SU-DHL-6 (cell line): ENCODE measurements at regions not wholly inside any gene's neighbourhood (a gene's known extent, or its start where the extent isn't known, plus 50 kb on each side); places are given as distances from the start of the nearest gene placed in this dataset.

Experiments
- H2AFZ ChIP-seq: fragments of 200-600 bp; sonication (generic); 2 replicates; pipeline ENCODE4 v1.6.1; 2014; ENCODE audit warnings: low read depth, mild to moderate bottlenecking, moderate library complexity, mixed read lengths, antibody characterized with exemption, low read length; ENCODE audit not compliant: severe bottlenecking
- H3F3A ChIP-seq: fragments of 200-600 bp; shearing (Covaris generic); 2 replicates; pipeline ENCODE4 v1.6.0; 2016; ENCODE audit warnings: antibody characterized with exemption, mild to moderate bottlenecking; ENCODE audit not compliant: insufficient read depth
- H3K27ac ChIP-seq: fragments of 200-600 bp; sonication (generic); 2 replicates; pipeline ENCODE4 v1.5.1; 2016; ENCODE audit warnings: low read depth, mild to moderate bottlenecking, low read length, moderate library complexity, mixed read lengths
- H3K27me3 ChIP-seq: fragments of 200-600 bp; sonication (generic), shearing (Covaris generic); 2 replicates; pipeline ENCODE4 v1.6.0; 2014; ENCODE audit warnings: mild to moderate bottlenecking, low read length
- H3K36me3 ChIP-seq: fragments of 200-600 bp; sonication (generic); 2 replicates; pipeline ENCODE4 v1.6.1; 2014; ENCODE audit warnings: mild to moderate bottlenecking, low read length, mixed read lengths
- H3K4me2 ChIP-seq: fragments of 300-600, 200-600 bp; shearing (Covaris generic), sonication (generic); 2 replicates; pipeline ENCODE4 v1.6.0; 2014; ENCODE audit warnings: low read length, low read depth, mild to moderate bottlenecking; ENCODE audit not compliant: poor library complexity, severe bottlenecking
- H3K4me3 ChIP-seq: fragments of 200-600 bp; sonication (generic); 2 replicates; pipeline ENCODE4 v1.5.1; 2014; ENCODE audit warnings: antibody characterized with exemption, low read length, mild to moderate bottlenecking, mixed read lengths; ENCODE audit not compliant: insufficient read depth, poor library complexity, severe bottlenecking
- H3K79me2 ChIP-seq: fragments of 200-600 bp; sonication (generic); 2 replicates; pipeline ENCODE4 v1.6.1; 2014; ENCODE audit warnings: mild to moderate bottlenecking, low read length, moderate library complexity; ENCODE audit not compliant: insufficient read depth
- H3K9ac ChIP-seq: fragments of 200-600 bp; sonication (generic); 2 replicates; pipeline ENCODE4 v1.7.0; 2014; ENCODE audit warnings: mild to moderate bottlenecking, low read length
- H3K9me2 ChIP-seq: fragments of 200-600 bp; sonication (generic); replicated peaks from 2 replicates; pipeline ENCODE4 v1.6.1; 2014; ENCODE audit warnings: low read length; ENCODE audit not compliant: insufficient read depth
- H3K9me3 ChIP-seq: fragments of 200-600 bp; sonication (generic); 2 replicates; pipeline ENCODE4 v1.6.1; 2014; ENCODE audit warnings: low read length, mixed read lengths; ENCODE audit not compliant: insufficient read depth
- H4K20me1 ChIP-seq: fragments of 200-600 bp; sonication (generic); 2 replicates; pipeline ENCODE4 v1.6.1; 2014; ENCODE audit warnings: low read depth, mild to moderate bottlenecking, antibody characterized with exemption, low read length, moderate library complexity, mixed read lengths
- EZH2phosphoT487 ChIP-seq: fragments of 200-600 bp; sonication (generic), shearing (Covaris generic); conservative IDR thresholded peaks from 2 replicates; pipeline ENCODE4 v1.6.1; 2018; ENCODE audit warnings: mild to moderate bottlenecking, antibody characterized with exemption, low read length, moderate library complexity, mixed read lengths
- TF ChIP-seq, protein P1 (sequence below): fragments of 200-600 bp; sonication (generic); IDR thresholded peaks from one replicate; pipeline ENCODE4 v1.5.1; 2017; ENCODE audit warnings: antibody characterized with exemption, mild to moderate bottlenecking, low read length, moderate library complexity; ENCODE audit not compliant: insufficient read depth, poor library complexity, severe bottlenecking

DNA sequence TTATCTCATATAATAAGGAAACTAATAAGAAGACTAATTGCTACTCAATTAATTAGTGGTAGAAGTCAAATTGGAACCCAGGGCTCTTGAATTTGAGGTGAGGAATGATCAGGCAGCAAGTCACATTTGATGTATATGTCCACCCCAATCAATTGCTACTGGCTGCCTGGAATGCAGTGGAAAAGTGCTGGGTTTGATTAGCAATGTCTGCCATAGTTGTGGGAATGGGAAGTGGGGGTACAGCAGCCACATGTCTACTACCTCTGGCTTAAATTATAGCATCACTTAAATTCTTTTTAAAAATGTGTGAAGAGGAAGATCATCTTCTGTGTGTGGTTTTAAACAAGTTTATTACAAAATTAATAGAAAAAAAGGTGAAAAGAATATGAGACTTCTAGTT lies 50.8 kb upstream of the NAV2 start:
- TF ChIP-seq, protein P1, sequence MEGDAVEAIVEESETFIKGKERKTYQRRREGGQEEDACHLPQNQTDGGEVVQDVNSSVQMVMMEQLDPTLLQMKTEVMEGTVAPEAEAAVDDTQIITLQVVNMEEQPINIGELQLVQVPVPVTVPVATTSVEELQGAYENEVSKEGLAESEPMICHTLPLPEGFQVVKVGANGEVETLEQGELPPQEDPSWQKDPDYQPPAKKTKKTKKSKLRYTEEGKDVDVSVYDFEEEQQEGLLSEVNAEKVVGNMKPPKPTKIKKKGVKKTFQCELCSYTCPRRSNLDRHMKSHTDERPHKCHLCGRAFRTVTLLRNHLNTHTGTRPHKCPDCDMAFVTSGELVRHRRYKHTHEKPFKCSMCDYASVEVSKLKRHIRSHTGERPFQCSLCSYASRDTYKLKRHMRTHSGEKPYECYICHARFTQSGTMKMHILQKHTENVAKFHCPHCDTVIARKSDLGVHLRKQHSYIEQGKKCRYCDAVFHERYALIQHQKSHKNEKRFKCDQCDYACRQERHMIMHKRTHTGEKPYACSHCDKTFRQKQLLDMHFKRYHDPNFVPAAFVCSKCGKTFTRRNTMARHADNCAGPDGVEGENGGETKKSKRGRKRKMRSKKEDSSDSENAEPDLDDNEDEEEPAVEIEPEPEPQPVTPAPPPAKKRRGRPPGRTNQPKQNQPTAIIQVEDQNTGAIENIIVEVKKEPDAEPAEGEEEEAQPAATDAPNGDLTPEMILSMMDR, result no peak
- no peak for TF ChIP-seq EZH2phosphoT487
- Histone ChIP-seq H4K20me1 (no peaks in the 10 kb centered on the region), H3K27ac (no peak overlapping the region), H3K9me3 (no peaks in the 10 kb centered on the region), H2AFZ (no peak overlapping the region), H3K9me2 (no peaks in the 10 kb centered on the region), H3K79me2 (no peaks in the 10 kb centered on the region), H3K36me3 (no peaks in the 10 kb centered on the region), H3F3A (no peaks in the 10 kb centered on the region), H3K27me3 (no peaks in the 10 kb centered on the region), H3K4me3 (no peak overlapping the region), H3K9ac (no peak overlapping the region), H3K4me2 (no peak overlapping the region)

DNA sequence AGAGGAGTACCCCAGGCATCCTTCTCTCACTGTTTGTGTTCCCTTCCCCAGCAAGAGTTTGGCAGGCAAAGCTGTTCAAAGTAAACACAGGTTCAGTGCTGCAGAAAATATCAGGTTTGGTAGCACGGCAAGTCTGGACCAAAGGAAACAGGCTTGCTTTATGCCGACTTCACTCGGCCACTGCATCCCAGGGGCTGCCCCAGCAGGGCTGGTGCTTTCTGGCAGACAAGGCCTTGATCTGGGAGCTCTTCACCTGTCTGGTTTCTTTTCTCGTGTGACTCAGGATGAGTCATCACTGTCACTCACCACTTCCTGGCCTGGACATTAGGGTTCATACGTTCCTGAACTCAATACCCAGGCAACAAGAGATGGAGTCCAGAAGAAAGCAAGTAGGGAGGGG lies 52.6 kb upstream of the NAV2 start:
- no peak overlapping the region for H2AFZ ChIP-seq
- H3K9me2 ChIP-seq, result no peaks in the 10 kb centered on the region
- H3K4me3 ChIP-seq, result no peak overlapping the region
- no peak for TF ChIP-seq EZH2phosphoT487
- TF ChIP-seq, protein P1, result no peak
- H3K9me3 ChIP-seq, result no peaks in the 10 kb centered on the region
- no peak overlapping the region for H3K4me2 ChIP-seq
- H3K9ac ChIP-seq, result no peak overlapping the region
- no peak overlapping the region for H3K27ac ChIP-seq
- no peaks in the 10 kb centered on the region for H3F3A ChIP-seq
- H3K79me2 ChIP-seq, result no peaks in the 10 kb centered on the region
- H4K20me1 ChIP-seq, result no peaks in the 10 kb centered on the region
- H3K27me3 ChIP-seq, result no peaks in the 10 kb centered on the region
- H3K36me3 ChIP-seq, result no peaks in the 10 kb centered on the region

DNA sequence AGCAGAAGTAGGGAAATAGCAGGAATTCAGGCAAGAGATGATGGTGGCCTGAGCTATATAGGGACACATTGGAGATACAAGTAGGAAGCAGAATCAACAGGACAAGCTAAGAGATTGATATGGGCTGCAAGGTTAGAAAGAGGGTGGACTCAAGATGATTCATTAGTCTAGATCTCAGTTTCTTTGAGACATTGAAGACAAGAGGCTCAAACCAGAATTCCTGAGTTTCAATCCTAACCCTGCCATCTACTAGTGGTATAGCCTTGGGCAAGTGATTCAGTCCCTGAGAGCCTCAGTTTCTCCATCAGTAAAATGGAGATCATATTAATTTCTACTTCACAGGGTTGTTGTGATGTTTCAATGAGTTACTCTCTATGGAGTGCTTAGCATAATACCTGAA lies 53.1 kb upstream of the NAV2 start:
- Histone ChIP-seq H3K27ac (no peak overlapping the region), H3K4me3 (no peak overlapping the region), H3F3A (no peaks in the 10 kb centered on the region), H3K27me3 (no peaks in the 10 kb centered on the region), H4K20me1 (no peaks in the 10 kb centered on the region), H3K9me2 (no peaks in the 10 kb centered on the region), H3K9ac (no peak overlapping the region), H3K79me2 (no peaks in the 10 kb centered on the region), H2AFZ (no peak overlapping the region), H3K36me3 (no peaks in the 10 kb centered on the region), H3K9me3 (no peaks in the 10 kb centered on the region), H3K4me2 (no peak overlapping the region)
- TF ChIP-seq EZH2phosphoT487, result no peak
- TF ChIP-seq, protein P1, result no peak

DNA sequence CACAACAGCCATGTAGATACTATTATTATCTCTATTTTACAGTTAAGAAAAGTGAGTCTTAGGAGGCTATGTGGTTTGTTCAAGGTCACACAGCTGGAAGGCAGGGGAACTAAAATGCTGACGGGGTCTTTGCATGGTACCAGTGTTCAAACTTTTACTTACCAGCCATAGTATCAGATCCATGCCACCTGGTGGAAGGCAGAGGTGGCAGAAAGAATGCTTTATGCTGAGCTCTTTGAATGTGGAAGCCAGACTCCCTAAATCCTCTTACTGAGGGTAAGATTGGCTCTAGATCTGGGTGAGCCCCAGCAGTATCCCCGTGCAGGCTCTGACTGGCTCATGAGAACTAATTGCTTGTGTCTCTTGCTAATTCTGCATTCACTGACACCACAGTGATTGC lies 54.3 kb upstream of the NAV2 start:
- no peaks in the 10 kb centered on the region for H3K27me3 ChIP-seq
- H3K9ac ChIP-seq, result no peak overlapping the region
- no peaks in the 10 kb centered on the region for H3F3A ChIP-seq
- H3K9me2 ChIP-seq, result no peaks in the 10 kb centered on the region
- no peak overlapping the region for H3K4me2 ChIP-seq
- no peaks in the 10 kb centered on the region for H3K79me2 ChIP-seq
- H2AFZ ChIP-seq, result no peak overlapping the region
- no peaks in the 10 kb centered on the region for H3K9me3 ChIP-seq
- H4K20me1 ChIP-seq, result no peaks in the 10 kb centered on the region
- TF ChIP-seq, protein P1, result no peak
- no peak for TF ChIP-seq EZH2phosphoT487
- no peak overlapping the region for H3K4me3 ChIP-seq
- H3K36me3 ChIP-seq, result no peaks in the 10 kb centered on the region
- no peak overlapping the region for H3K27ac ChIP-seq
